Activated CD8-positive, alpha-beta memory T cell treated with anti-CD3 and anti-CD28 coated beads, Interleukin-2, amount 50 U/mL, for 4 hours (primary cell): ENCODE measurements at regions not wholly inside any gene's neighbourhood (a gene's known extent, or its start where the extent isn't known, plus 50 kb on each side); places are given as distances from the start of the nearest gene placed in this dataset.

Experiments
- DNase-seq: peaks from one replicate; pipeline ENCODE4 v3.0.0-alpha.2; 2020

DNA sequence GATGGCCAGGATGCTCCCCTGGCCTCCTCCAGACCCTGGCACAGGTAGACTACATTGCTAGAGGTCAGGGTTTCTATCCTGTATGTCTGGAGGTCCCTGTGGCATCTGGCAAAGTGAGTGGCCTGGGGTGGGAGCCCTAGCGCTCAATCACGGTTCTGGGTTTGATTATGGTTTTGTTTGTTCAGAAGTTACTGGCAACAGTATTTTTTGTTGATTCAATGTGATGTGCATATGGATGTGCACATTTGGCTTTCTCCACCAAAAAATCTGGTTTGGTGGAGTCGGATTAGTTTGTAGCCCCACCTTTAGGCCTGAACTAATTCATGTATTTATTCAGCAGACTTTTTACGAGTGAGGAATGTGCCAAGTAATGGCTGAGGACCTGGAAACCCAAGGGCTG is 109.7 kb downstream of the VEGFA start:
- no peak for DNase-seq

GRCh38 chr6:43878823-43879495 is 108.9 kb downstream of the VEGFA start:
- DNase-seq, result no peak

GRCh38 chr6:43878127-43878634 is 108.2 kb downstream of the VEGFA start:
- DNase-seq, result no peak

DNA sequence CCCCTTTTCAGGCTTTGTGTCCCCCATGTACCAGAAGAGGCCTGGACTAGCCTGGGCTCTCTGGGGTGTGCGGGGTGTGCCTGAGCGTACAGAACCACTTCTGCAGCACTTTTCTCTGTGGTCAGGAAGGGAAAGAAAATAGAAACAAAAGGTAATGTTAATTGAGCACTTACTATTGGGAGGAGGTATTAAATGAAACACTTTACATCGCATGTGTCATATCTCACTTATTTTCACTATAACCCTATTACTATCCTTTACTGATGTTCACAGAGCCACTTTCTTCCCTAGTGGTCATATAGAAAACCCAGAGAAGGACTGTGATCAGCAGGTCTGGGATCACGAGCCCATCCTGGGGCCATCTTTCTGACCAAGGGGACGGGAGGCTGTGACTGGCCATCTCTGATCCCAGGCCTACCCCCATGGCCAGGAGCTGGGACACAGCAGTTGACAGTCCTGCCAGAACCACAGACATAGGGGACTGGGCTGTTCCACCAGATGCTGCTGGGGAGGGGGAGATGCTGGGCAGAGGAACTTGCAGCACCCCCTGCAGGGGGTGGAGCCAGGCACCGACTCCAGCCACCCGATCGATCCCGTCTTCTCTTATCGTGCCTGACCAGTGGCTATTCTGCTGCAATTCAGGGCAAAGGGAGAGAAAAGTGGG is 107.6 kb downstream of the VEGFA start:
- no peak for DNase-seq

DNA sequence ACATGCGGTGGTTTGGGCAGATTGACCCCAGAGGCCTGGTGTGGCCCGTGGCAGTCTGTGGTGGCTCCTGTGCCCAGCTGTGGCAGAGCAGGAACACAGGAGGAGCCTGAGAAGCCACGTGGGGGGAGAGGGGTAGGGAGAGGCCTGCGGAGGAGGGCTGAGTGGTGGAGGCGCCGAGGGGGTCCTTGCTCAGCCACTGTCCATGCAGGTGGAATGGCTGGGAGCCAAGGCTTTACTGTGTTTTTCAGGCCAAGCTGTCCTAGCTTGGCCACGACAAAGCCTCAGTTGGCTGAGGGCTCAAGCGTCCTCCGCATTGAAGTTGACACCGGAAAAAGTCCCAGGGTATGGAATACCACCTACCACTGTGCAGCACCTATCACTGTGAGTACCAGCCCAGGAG is 107.0 kb downstream of the VEGFA start:
- DNase-seq, result no peak

- DNase-seq, result no peak
Measured at GRCh38 chr6:43876602-43877001, 106.6 kb downstream of the VEGFA start.

- DNase-seq, result no peak
Measured at GRCh38 chr6:43875849-43876572, 106.0 kb downstream of the VEGFA start.

DNA sequence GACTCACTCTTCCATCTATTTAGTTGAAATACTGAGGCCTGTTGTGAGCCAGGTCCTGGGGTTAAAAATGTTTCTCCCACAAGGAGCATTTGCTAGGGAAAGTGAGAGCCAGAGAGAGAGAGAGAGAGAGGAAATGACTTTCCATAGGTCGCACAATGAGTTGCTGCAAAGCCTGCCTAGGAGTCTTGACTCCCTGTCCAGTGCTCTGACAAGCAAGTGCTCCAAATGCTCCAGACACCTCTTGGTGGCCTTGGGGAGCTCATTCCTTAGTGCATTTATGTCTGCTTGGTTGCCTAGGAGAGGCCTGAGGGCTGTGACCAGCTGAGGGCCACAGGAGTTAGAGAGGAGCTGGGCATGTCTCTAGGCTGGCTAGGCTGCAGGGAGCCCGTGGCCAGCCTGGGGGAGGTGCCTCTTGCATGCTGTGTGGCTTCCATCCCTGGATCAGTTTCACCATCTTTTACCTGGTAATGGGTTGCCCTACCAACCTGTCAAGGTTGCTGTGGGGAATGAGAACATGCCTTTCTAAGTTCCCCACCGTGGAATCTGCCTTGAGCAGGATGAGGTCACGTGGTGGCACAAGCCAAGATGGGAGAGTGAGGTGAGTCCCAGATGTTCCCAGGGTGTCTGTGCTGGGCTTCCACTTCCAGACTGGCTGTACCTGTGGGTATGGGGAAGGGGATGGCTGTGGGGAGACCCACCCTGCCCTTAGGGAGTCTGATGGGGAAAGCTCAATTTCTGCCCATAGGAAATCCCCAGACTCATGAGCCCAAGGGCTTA is 105.0 kb downstream of the VEGFA start:
- no peak for DNase-seq

DNA sequence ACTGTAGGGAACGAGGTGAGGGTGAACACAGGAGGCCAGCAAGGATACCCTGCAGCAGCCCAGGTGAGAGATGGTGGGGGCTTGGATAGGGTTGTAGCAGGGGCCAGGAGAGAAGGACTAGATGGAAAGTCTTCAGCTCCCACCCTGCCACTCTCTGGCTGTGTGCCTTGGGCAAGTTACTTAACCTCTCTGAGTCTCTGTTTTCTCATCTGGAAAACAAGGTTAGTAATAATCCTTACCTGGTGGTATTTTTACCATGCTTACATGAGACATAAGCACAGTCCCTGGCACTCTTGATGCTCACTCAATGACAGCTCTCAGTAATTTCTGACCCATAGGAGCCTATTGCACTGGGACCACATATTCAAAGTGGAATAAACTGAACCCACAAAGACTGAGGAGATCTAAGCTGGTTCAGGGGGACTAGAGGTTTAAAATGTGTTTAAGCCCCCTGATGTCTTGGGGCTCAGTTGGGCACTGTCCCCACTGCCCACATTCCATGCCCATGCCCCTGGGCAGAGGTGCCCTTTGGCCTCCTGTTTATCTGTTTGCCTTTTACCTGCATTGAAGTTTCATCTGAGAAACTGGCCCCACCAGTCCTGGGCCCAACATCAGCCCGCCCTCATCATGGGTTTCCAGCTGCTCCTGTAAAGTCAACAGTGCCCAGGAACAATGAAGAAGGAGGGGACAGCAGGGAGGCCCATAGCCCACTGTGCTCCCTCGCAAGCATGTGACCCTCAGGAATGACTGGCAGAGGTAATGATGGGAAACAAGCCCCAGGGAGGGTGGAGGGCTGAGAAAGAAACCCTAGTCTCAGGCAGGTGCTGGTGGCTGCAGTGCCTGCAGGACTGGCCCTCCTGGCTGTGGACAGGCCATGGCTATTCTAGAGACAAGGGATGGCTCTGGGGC is 104.0 kb downstream of the VEGFA start:
- DNase-seq, result no peak

- DNase-seq, result no peak
Measured at GRCh38 chr6:43871933-43872332, 101.9 kb downstream of the VEGFA start.

- DNase-seq, result no peak
Measured at GRCh38 chr6:43871284-43871683, 101.3 kb downstream of the VEGFA start.

GRCh38 chr6:43870660-43871061 is 100.7 kb downstream of the VEGFA start:
- DNase-seq, result no peak

- no peak for DNase-seq
Measured at GRCh38 chr6:43869792-43870659, 100.0 kb downstream of the VEGFA start.

DNA sequence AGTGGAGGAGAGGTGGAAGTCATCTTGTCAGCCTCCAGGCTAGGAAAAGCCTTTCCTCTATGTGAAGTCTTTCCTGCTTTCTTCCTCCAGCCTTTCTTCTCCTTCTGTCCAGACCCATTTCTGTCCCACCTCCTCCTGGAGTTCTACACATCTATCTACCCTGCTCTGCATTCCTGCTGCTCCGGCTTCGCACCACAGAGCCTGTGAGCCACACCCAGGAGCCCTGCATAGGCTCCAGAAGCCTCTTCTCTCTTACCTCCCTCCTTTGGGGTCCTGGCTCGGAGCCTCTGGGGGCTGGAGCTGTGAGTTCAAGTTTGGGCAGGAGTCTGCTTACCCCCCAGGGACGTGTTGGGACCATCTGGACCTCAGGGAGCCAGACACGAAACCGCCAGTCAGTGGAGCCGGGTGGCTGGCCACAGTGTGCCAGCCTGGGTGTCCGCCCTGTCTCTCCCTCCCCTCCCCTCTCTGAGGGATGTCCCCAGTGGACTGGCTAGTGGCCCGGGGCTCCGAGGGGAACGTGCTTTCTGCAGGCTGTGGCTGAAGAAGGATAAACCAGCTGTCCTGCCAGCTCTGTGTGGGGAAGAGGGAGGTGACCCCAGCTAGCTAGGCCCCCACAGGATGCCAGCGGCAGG is 99.2 kb downstream of the VEGFA start:
- DNase-seq, result no peak

GRCh38 chr6:43868467-43868866 is 98.5 kb downstream of the VEGFA start:
- no peak for DNase-seq

DNA sequence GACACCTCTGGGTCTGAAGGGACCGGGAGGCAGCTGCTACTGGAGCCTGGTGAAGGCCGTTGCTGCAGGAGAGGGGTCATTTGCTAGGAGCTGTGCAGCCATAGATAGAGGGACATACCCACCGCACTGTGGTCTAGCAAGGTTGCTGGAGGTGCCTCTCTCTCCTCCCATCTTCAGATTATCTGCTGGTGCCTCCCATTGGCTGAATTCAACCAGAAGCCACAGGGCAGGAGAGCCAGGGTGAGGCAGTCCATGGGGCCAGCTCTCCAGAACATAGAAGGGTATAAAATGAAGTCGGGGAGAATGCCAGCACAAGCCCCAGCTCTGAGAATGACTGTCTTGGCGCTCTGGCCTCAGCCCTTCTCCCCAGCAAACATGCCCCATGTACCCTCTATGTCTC is 98.0 kb downstream of the VEGFA start:
- no peak for DNase-seq

GRCh38 chr6:43867246-43867645 is 97.2 kb downstream of the VEGFA start:
- no peak for DNase-seq

DNA sequence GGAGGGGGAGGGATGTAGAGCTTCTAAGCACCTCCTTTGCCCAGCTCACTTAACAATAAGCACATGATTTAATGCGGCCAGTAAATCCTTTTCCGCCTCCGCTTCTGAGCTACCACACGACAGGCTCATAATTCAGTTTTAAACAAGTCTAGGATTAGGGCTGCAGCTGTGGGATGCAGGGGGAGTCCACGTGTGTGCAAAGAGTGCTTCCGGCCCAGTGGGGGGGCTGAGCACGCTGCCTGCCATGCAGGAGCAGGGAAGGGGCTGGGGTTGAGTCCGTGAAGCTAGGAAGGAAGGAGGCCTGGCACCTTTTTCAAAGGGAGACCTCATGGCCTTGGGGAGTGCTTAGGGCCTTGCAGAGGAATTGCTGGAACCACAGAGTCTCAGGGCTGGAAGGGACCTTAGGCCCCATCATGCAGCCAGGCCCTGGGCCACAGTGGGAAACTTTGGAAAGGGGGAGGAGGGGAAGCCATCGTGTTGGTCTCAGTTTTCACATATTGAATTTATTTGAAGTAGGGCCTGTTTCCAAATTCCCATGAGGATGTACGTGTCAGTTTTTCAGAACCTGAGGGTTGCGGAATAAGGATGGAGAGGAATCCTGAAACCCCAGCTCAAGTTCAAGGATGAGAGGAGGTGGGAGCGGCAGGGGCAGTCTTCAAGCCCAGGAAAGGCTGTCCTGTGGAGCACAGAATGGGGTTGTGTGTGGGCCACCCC is 96.1 kb downstream of the VEGFA start:
- no peak for DNase-seq

- DNase-seq, result no peak
Measured at GRCh38 chr6:43865086-43865485, 95.1 kb downstream of the VEGFA start.

GRCh38 chr6:43862925-43863324 is 92.9 kb downstream of the VEGFA start:
- no peak for DNase-seq
